ENCODE measurements at regions not wholly inside any gene's neighbourhood (a gene's known extent, or its start where the extent isn't known, plus 50 kb on each side); places are given as distances from the start of the nearest gene placed in this dataset.

DNA sequence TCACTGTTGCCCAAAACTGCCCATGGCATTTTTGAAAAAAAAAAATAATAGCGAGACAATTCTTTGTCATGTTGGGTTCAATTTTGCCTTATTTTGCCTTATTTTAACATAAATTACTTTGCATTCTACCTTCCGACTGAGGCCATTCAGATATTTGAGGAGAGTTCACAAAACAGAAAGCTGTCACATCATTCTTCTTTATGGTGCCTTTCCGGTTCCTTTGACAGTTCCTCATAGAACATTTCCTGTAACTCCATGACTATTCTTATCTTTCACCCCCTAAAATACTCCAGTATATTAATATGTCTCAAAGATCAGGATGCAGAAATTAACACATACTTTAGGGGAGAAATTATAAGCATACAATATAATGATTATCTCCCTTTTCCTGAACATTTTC, 476.7 kb downstream of the NOVA1 start:
- no peak for DNase-seq

DNA sequence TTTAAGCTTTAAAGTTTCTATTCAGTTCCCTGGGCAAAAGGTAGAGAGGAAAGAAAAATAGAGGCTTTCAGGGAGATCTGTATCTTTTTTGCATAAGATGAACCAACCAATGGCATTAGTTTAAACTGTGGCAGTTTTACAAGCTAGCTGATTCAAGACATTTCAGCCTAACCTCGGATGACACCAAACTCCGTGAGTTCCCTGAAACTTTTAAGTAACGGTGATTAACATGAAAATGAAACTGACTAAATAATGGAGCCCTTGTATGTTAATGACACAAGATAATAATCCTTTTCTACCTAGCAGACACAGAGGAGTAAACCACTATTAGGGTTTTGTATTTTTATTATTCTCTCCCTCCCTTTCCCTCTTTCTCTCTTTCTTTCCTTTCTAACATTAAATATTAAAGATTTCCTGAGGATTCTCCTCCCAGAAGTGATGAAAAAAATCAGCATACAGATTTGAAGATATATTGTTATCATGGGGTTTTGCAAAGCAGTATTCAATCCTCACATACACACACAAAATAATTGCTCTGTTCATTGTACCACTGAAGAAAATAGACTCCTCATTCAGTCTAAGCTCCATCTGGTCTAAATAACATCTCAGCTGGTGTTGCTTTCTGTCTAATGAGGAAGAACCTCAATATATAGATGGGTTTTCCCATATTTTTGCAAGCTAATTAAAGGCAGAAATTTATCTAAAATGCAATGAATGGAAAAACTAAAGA, 483.8 kb downstream of the NOVA1 start:
- no peak for DNase-seq

- no peak for DNase-seq
Observed at GRCh38 chr14:26104717-26105116, 493.1 kb downstream of the NOVA1 start.

GRCh38 chr14:26097852-26098251, 500.0 kb downstream of the NOVA1 start:
- no peak for DNase-seq

DNA sequence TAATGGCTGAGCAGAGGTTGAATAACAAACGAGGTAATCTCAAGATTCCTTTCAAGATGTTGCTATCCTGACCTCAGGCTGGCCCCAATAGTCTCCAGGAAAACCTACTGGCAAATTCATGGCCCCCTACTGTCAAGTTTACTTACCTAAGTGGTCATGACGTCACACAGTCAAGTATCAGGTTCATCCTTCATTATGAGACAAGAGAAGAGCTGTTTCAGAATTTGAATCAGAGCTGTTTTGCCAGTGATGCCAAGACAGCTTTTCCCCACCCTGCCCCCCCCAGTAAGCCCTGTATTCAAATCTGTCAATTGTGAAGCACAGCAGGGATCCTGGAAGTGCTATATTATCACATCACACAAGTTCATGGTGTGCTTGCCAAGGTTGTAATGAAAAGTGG, 509.6 kb downstream of the NOVA1 start:
- no peak for DNase-seq

GRCh38 chr14:26081043-26081442, 516.8 kb downstream of the NOVA1 start:
- no peak for DNase-seq

DNA sequence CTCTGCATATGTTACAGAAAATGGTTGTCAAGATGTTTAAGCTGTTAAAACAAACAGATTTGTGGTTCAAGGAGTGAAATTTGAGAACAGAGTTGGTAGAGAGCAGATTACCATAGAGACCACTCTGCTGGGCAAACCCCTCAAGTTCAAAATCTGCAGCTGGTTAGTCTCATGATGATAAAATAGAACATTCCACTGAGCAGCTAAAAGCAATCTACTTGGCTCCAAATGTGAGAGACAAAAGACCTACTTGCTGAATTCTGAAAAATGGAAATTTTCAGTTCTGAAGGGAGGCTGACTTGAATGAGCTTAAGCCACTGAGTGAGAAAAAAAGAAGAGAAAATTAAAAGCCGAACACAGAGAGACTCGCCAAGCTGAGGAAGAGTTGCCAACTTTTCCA, 519.3 kb downstream of the NOVA1 start:
- DNase-seq, result no peak

GRCh38 chr14:26074892-26075291, 522.9 kb downstream of the NOVA1 start:
- no peak for DNase-seq

DNA sequence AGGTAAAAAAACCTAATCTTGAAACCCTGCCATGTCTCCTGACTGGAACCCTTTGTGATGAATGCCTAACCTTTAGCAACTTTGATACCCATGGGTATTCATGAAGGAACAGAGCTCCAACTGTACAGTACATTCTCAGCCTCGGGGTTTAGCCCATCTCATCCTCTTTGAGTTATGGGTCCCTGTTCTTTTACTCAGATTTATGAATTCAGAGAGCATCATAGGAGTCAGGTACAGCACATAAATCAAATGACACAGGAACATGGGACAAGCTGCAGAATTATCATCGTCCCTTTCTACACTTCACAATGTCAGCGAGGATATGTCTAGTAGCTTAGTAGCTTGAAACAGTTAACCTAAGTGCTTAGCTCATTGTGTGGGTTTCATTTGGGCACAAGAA, 527.4 kb downstream of the NOVA1 start:
- no peak for DNase-seq

DNA sequence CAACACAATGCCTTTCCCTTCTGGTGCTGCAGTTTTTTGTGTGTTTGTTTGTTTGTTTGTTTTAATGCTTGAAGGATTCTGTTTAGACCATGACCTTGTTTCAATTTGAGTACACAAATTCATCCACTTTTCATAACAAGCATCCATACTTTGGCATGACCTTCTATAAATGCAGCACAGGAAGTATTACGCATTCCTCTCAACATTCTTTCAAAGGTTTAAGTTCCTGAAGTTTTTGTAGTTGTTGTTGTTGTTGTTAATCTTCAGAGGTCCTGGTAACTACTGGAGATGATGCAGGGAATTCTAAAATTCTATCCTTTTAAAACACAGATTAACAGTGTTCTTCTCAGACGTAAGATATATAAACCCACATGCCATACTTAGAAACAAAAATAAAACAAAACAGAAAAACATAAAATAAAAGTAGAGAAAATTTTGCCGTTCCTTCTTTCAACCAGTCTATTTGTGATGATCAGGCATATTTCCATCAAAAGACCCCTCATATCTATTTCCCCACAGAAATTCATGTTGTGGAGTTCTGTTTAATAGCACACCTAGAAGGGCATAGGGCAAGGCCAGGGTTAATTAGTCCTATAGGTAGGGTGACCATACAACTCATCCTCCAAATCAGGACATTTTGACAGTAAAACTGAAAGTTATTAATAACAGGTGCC, 529.9 kb downstream of the NOVA1 start:
- no peak for DNase-seq

DNA sequence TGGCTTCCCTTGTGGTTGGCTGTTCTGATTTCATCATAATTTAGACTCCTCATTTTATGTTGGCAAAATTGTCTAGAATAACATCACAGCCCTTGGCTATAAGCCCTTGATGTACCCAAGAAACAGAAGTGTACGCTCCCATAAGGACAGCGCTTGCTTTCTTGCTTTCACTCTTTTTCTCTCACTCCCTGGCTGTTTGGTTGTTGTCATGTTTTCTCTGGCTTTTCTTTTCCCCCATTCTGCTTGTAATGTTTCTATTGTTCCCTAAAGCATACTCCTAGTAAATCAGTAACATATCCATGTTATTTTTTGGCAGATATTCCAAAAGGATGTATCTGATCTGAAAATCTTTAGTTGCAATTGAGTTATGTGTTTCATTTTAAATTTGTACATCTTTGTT, 530.5 kb downstream of the NOVA1 start:
- DNase-seq, result no peak

- no peak for DNase-seq
Observed at GRCh38 chr14:26056036-26056616, 541.7 kb downstream of the NOVA1 start.

GRCh38 chr14:26032348-26032747, 565.5 kb downstream of the NOVA1 start:
- DNase-seq, result no peak

DNA sequence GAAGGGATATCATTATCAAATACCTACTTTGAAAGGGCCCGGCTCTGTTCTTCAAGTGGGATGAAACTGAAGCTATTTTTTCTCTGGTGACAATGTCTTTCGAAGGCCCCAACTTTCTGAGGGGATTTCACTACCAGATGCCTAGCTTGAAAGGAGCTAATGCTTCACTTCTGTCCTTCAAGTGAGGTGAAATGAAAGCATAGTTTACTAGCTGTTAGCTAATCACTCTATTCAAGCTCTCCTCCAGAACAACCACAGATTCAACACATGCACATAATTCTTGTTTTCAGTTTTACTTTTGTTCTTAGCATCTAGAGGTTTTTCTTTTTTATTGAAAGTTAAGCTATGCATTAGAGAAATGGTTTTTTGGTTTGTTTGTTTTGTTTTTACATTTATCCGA, 571.4 kb downstream of the NOVA1 start:
- DNase-seq, result no peak

DNA sequence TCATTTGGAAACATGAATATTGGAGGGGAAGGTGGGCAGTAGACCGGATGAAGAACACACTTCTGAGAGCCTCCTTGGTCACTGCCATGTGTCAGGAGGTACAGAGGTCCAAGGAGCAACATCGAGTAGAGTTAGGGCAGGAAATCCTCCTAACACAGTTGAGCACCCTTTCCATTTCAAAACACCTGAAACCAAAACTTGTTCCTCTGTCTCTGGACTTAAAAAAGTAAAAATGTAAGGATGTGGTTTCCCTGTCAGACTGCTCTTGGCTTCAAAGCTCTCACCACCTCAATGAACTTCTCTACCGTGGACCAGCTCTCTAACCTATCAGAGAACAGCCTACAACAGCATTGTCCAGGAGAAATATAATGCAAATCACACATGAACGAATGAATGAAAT, 573.9 kb downstream of the NOVA1 start:
- no peak for DNase-seq

DNA sequence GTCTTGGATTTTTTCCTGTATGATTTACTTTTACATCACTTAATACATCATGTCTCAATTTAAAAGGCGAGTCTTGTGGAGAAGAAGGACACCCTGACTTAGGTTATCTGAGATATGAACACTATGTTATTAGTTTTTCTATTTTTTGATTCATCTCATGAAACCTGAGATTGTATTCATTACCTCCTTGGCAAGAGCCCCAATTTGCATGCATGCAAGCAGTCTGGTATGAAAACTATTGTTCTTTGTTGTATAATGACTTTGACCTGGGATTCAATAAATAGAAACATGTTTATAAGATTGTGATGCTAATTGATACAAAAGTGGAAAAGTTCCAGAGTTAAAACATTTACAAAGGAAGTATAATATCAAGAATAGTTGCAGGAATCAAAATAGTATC, 576.1 kb downstream of the NOVA1 start:
- DNase-seq, result no peak

GRCh38 chr14:26017270-26017669, 580.6 kb downstream of the NOVA1 start:
- DNase-seq, result no peak

DNA sequence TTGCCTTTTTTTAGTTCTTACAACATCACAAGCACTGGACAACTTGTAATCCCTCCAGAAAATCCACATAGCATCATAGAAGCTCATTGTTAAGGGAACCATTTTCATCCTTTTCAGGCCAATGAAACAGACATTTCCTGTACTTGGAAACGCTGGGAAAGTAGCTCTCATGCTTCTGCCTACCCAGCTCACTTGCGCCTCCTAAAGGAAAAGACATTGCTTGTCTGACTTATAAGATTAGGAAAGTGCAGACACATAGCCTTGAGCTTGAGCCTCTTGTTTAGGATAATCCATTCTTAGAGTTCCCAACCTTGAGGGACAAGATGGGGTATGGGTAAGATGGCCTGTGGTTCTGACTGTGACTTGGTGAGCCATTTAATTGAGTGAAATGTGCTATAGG, 589.5 kb downstream of the NOVA1 start:
- DNase-seq, result no peak

GRCh38 chr14:26004342-26004741, 593.5 kb downstream of the NOVA1 start:
- no peak for DNase-seq

DNA sequence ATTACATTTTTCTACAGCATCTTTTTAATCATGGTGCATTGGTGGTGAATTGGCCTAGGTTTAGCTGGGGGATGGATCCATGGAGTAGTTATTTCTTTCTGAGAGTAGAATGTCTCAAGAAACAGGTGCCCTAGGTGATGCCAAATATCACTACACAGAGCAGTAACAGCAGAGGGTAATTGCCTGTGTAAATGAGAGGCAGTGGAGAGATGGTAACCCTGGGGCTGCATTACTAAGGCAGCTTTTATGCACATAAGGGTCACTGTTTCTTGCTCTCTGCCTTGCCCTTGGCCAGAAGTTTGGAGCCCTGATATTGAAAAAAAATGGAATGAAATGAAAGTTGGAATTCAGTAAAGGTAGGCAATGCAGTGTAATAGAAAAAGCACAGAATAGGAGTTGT, 604.0 kb downstream of the NOVA1 start:
- no peak for DNase-seq

GRCh38 chr14:25988536-25988935, 609.3 kb downstream of the NOVA1 start:
- DNase-seq, result no peak

- no peak for DNase-seq
Observed at GRCh38 chr14:25955772-25956171, 642.1 kb downstream of the NOVA1 start.

DNA sequence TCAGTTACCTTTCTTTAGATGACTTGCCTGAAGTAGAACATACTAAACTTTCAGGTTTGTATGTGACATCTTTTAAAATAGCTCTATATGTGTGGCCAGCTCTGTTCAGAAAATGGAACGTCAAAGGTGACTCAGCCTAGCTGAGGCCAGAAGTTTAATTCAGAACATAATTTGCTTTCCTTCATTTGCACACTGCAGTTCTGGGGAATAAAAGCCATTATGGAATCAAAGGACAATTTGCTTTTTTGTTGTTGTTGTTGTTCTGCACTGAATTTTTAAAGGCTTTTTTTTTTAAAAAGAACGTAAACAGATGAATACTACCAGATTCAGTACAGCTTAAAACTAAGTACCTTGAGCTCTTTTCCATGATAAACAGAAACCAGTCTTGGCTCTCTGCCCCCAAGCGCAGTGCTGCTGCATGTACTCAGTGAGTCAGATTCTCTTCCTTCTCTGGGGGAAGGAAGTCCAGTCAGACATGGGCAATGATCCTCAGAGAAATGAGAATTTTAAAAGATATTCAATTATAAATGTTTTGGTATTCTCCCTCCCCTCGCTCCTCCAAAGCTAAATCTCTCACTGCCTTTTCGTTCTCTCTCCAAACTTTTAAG, 644.2 kb downstream of the NOVA1 start:
- peak; percentile 14 for DNase-seq

- DNase-seq, result no peak
Observed at GRCh38 chr14:25945746-25946145, 652.1 kb downstream of the NOVA1 start.
